ENCODE measurements at regions not wholly inside any gene's neighbourhood (a gene's known extent, or its start where the extent isn't known, plus 50 kb on each side); places are given as distances from the start of the nearest gene placed in this dataset.

DNA sequence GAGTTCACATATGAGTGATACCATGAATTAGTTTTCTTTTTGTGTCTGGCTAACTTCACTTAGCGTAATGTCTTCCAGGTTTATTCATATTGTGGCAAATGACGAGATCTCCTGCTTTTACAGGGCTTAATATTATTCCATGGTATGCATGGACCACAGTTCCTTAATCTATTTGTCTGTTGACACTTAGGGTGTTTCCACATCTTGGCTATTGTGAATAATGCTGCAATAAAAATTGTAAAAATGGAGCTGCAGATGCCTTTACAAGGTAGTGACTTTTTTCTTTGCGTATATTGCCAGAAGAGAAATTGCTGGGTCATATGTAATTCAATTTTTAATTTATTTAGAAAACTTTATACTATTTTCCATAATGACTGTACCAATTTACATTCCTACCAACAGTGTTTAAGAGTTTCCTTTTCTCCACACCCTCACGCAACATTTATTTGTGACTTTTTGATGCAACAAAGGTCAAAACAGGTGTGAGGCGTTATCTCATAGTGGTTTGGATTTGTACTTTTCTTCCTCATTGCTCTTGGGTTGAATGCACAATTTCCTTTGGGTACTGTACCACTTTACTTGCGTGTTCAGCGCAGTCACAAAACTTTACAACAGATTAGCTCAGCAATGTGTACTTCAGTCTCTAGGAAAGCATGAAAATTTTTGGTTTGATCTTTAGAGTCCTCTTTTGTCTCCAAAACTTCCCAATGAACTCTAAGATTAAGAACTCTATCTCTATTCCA, 240.8 kb downstream of the PPARGC1A start:
- intact Hi-C loops (cut with DNase I; ENCODE audit: low total_unique reads), result no loop called here
- Histone ChIP-seq H3K9me3 (no peaks in the 10 kb centered on the region), H3K27me3 (no peaks in the 10 kb centered on the region), H3K36me3 (no peaks in the 10 kb centered on the region), H3K4me1 (peaks cover 0 to 11% (median 4%) of the 10 kb centered on the region in 4 donors), H3K4me3 (no peak overlapping the region), H3K27ac (peak overlapping the region; percentile 33 to 60 (median 48))
- in situ Hi-C loops (cut with MboI; ENCODE audit: low pct_ligation_motif_present in 1 of 4, low pct_unique_long_range_greater_than_20kb in 1 of 4, low sequenced_read_pairs in 3 of 4), result no loop called here
- 51 to 64% methylated on average over 5 to 7 of the region's 7 CpGs for WGBS, 2 donors (ENCODE audit: low coverage in 1 of 2)
- DNase-seq, result peak; percentile 11
- TF ChIP-seq POLR2A (IDR thresholded peaks at IDR 0.05) (no peak), POLR2AphosphoS5 (IDR thresholded peaks at IDR 0.05) (peak in 1 of 3 donors; percentile 31)
- TF ChIP-seq, protein P1, sequence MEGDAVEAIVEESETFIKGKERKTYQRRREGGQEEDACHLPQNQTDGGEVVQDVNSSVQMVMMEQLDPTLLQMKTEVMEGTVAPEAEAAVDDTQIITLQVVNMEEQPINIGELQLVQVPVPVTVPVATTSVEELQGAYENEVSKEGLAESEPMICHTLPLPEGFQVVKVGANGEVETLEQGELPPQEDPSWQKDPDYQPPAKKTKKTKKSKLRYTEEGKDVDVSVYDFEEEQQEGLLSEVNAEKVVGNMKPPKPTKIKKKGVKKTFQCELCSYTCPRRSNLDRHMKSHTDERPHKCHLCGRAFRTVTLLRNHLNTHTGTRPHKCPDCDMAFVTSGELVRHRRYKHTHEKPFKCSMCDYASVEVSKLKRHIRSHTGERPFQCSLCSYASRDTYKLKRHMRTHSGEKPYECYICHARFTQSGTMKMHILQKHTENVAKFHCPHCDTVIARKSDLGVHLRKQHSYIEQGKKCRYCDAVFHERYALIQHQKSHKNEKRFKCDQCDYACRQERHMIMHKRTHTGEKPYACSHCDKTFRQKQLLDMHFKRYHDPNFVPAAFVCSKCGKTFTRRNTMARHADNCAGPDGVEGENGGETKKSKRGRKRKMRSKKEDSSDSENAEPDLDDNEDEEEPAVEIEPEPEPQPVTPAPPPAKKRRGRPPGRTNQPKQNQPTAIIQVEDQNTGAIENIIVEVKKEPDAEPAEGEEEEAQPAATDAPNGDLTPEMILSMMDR (IDR thresholded peaks at IDR 0.05), result peak in 1 of 5 experiments; percentile 15

DNA sequence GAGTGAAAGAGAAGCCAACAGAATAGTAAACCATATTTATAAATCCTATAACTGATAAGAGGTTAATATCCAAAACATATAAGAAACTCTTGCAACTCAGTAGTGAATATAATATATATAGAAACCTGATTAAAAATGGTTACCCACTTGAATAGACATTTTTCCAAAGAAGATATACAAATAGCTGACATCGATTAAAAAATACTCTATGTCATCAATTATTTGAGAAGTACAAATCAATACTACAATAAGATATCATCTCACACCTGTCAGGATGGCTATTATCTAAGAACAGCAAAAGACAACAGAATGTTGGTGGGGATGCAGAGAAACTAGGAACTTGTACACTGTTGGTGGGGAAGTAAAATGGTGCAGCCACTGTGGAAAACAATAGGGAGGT, 254.4 kb downstream of the PPARGC1A start:
- intact Hi-C loops (cut with DNase I; ENCODE audit: low total_unique reads), result no loop called here
- DNase-seq, result no peak
- Histone ChIP-seq H3K4me1 (no peaks in the 10 kb centered on the region), H3K27ac (no peak overlapping the region), H3K27me3 (no peaks in the 10 kb centered on the region), H3K4me3 (no peak overlapping the region), H3K36me3 (no peaks in the 10 kb centered on the region), H3K9me3 (no peaks in the 10 kb centered on the region)
- WGBS, 2 donors (ENCODE audit: low coverage in 1 of 2), result 82 to 90% methylated on average over 1 of the region's 1 CpG
- in situ Hi-C loops (cut with MboI; ENCODE audit: low pct_ligation_motif_present in 1 of 4, low pct_unique_long_range_greater_than_20kb in 1 of 4, low sequenced_read_pairs in 3 of 4), result no loop called here
- TF ChIP-seq POLR2AphosphoS5 (IDR thresholded peaks at IDR 0.05) (no peak), POLR2A (IDR thresholded peaks at IDR 0.05) (no peak), EP300 (IDR thresholded peaks at IDR 0.05; ENCODE audit: low read depth) (no peak)
- TF ChIP-seq, protein P1 (IDR thresholded peaks at IDR 0.05), result no peak

- in situ Hi-C loops (cut with MboI; ENCODE audit: low pct_ligation_motif_present in 1 of 4, low pct_unique_long_range_greater_than_20kb in 1 of 4, low sequenced_read_pairs in 3 of 4), result no loop called here
Observed at GRCh38 chr4:23631255-23631950, 258.4 kb downstream of the PPARGC1A start.

DNA sequence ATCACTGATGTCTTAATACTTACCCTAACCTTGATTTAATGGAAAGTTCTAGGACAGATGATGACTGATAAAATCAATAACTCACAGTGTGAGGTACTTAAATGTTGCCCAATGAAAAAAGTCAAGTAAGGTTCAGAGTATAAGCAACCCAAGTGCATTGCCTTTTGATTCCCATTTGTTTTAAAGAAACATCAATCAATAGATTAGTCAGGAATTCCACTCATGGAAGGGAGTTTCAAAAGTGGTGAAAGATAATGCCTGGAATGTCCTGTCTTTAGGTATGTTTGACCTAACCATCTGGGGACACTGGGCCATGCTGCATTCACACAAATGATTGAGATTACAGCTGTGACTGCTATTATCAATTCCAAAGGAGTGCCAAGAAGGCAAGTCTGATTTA, 259.7 kb downstream of the PPARGC1A start:
- no peaks in the 10 kb centered on the region for H3K4me1 ChIP-seq
- H3K4me3 ChIP-seq, result no peak overlapping the region
- no peaks in the 10 kb centered on the region for H3K36me3 ChIP-seq
- TF ChIP-seq EP300 (IDR thresholded peaks at IDR 0.05; ENCODE audit: low read depth), result no peak
- no peak for TF ChIP-seq POLR2A (IDR thresholded peaks at IDR 0.05)
- TF ChIP-seq, protein P1 (IDR thresholded peaks at IDR 0.05), result no peak
- no peak for TF ChIP-seq POLR2AphosphoS5 (IDR thresholded peaks at IDR 0.05)
- H3K9me3 ChIP-seq, result peaks cover 4 to 5% of the 10 kb centered on the region in 2 donors
- H3K27me3 ChIP-seq, result no peaks in the 10 kb centered on the region
- in situ Hi-C loops (cut with MboI; ENCODE audit: low pct_ligation_motif_present in 1 of 4, low pct_unique_long_range_greater_than_20kb in 1 of 4, low sequenced_read_pairs in 3 of 4) (no loop called here), intact Hi-C loops (cut with DNase I; ENCODE audit: low total_unique reads) (no loop called here)
- no peak for DNase-seq
- H3K27ac ChIP-seq, result no peak overlapping the region

More at GRCh38 chr4:23631255-23631950, 258.4 kb downstream of the PPARGC1A start:
- H3K4me1 ChIP-seq, result no peaks in the 10 kb centered on the region
- no peaks in the 10 kb centered on the region for H3K36me3 ChIP-seq
- H3K9me3 ChIP-seq, result no peaks in the 10 kb centered on the region
- TF ChIP-seq EP300 (IDR thresholded peaks at IDR 0.05; ENCODE audit: low read depth), result no peak
- TF ChIP-seq, protein P1 (IDR thresholded peaks at IDR 0.05), result no peak
- TF ChIP-seq POLR2AphosphoS5 (IDR thresholded peaks at IDR 0.05), result no peak
- no peak for TF ChIP-seq POLR2A (IDR thresholded peaks at IDR 0.05)
- 57 to 61% methylated on average over 4 of the region's 4 CpGs for WGBS, 2 donors (ENCODE audit: low coverage in 1 of 2)
- no peaks in the 10 kb centered on the region for H3K27me3 ChIP-seq
- peak; percentile 14 for DNase-seq
- intact Hi-C loops (cut with DNase I; ENCODE audit: low total_unique reads), result no loop called here
- no peak overlapping the region for H3K27ac ChIP-seq
- no peak overlapping the region for H3K4me3 ChIP-seq

All from transverse colon (tissue), 4 donors.